KMS-11 (cell line): ENCODE measurements at regions not wholly inside any gene's neighbourhood (a gene's known extent, or its start where the extent isn't known, plus 50 kb on each side); places are given as distances from the start of the nearest gene placed in this dataset.

Experiments
- H2AFZ ChIP-seq: fragments of 200-600 bp; sonication (generic); 2 replicates; pipeline ENCODE4 v1.6.1; 2016; ENCODE audit warnings: antibody characterized with exemption, mixed run types, low read depth
- H3K27ac ChIP-seq: fragments of 200-600 bp; sonication (generic); 2 replicates; pipeline ENCODE4 v1.6.1; 2016; ENCODE audit warnings: mild to moderate bottlenecking, mixed run types
- H3K27me3 ChIP-seq: fragments of 200-600 bp; sonication (generic); 2 replicates; pipeline ENCODE4 v1.6.1; 2017; ENCODE audit warnings: mild to moderate bottlenecking, low read depth, mixed run types, moderate library complexity; ENCODE audit not compliant: insufficient read depth
- H3K36me3 ChIP-seq: fragments of 200-600 bp; sonication (generic); 2 replicates; pipeline ENCODE4 v1.6.1; 2017; ENCODE audit warnings: mild to moderate bottlenecking, mixed run types; ENCODE audit not compliant: insufficient read depth
- H3K4me1 ChIP-seq: fragments of 200-600 bp; sonication (generic); 2 replicates; pipeline ENCODE4 v1.6.1; 2016; ENCODE audit warnings: mild to moderate bottlenecking, low read depth, mixed run types; ENCODE audit not compliant: poor library complexity, severe bottlenecking
- H3K4me2 ChIP-seq: fragments of 200-600 bp; sonication (generic); 2 replicates; pipeline ENCODE4 v1.7.0; 2016; ENCODE audit warnings: mild to moderate bottlenecking, mixed run types
- H3K4me3 ChIP-seq: fragments of 200-600 bp; sonication (generic); IDR thresholded peaks from 2 replicates; pipeline ENCODE4 v1.6.1; 2017; ENCODE audit warnings: low read depth, low read length, mixed read lengths; ENCODE audit not compliant: insufficient read depth
- H3K79me2 ChIP-seq: fragments of 200-600 bp; sonication (generic); 2 replicates; pipeline ENCODE4 v1.6.1; 2016; ENCODE audit warnings: low read depth, mixed run types; ENCODE audit not compliant: insufficient read depth
- H3K9ac ChIP-seq: fragments of 200-600 bp; sonication (generic); 2 replicates; pipeline ENCODE4 v1.6.1; 2016; ENCODE audit warnings: mild to moderate bottlenecking, mixed run types
- H4K20me1 ChIP-seq: fragments of 200-600 bp; sonication (generic); 2 replicates; pipeline ENCODE4 v1.6.1; 2016; ENCODE audit warnings: mild to moderate bottlenecking, mixed run types; ENCODE audit not compliant: insufficient read depth
- CTCF ChIP-seq: fragments of 200-600 bp; sonication (generic); conservative IDR thresholded peaks from 2 replicates; pipeline ENCODE4 v1.6.1; 2017; ENCODE audit warnings: low read depth, mild to moderate bottlenecking, antibody characterized with exemption, low read length, moderate library complexity, mixed read lengths

GRCh38 chr2:220701115-220701514, 871.0 kb downstream of the EPHA4 start:
- no peaks in the 10 kb centered on the region for H3K4me1 ChIP-seq
- H3K4me2 ChIP-seq, result no peak overlapping the region
- H3K27ac ChIP-seq, result no peak overlapping the region
- no peak overlapping the region for H2AFZ ChIP-seq
- no peak overlapping the region for H3K4me3 ChIP-seq
- TF ChIP-seq CTCF, result no peak
- H3K79me2 ChIP-seq, result no peaks in the 10 kb centered on the region
- no peaks in the 10 kb centered on the region for H4K20me1 ChIP-seq
- no peaks in the 10 kb centered on the region for H3K27me3 ChIP-seq
- H3K36me3 ChIP-seq, result no peaks in the 10 kb centered on the region
- no peak overlapping the region for H3K9ac ChIP-seq

- no peaks in the 10 kb centered on the region for H4K20me1 ChIP-seq
- no peak for TF ChIP-seq CTCF
- no peak overlapping the region for H2AFZ ChIP-seq
- H3K27me3 ChIP-seq, result no peaks in the 10 kb centered on the region
- no peak overlapping the region for H3K9ac ChIP-seq
- H3K79me2 ChIP-seq, result no peaks in the 10 kb centered on the region
- no peak overlapping the region for H3K4me3 ChIP-seq
- H3K4me2 ChIP-seq, result no peak overlapping the region
- H3K36me3 ChIP-seq, result no peaks in the 10 kb centered on the region
- H3K4me1 ChIP-seq, result no peaks in the 10 kb centered on the region
- H3K27ac ChIP-seq, result no peak overlapping the region
These were observed 868.8 kb downstream of the EPHA4 start for GRCh38 chr2:220703279-220703678.

GRCh38 chr2:220704081-220704480, 868.0 kb downstream of the EPHA4 start:
- H3K27ac ChIP-seq, result no peak overlapping the region
- H3K79me2 ChIP-seq, result no peaks in the 10 kb centered on the region
- H3K4me3 ChIP-seq, result no peak overlapping the region
- no peak overlapping the region for H2AFZ ChIP-seq
- no peak overlapping the region for H3K4me2 ChIP-seq
- H3K9ac ChIP-seq, result no peak overlapping the region
- no peaks in the 10 kb centered on the region for H3K27me3 ChIP-seq
- H4K20me1 ChIP-seq, result no peaks in the 10 kb centered on the region
- no peaks in the 10 kb centered on the region for H3K4me1 ChIP-seq
- no peak for TF ChIP-seq CTCF
- H3K36me3 ChIP-seq, result no peaks in the 10 kb centered on the region

- Histone ChIP-seq H3K27ac (no peak overlapping the region), H3K27me3 (no peaks in the 10 kb centered on the region), H3K4me1 (no peaks in the 10 kb centered on the region), H2AFZ (no peak overlapping the region), H3K36me3 (no peaks in the 10 kb centered on the region), H3K4me3 (no peak overlapping the region), H3K9ac (no peak overlapping the region), H4K20me1 (no peaks in the 10 kb centered on the region), H3K79me2 (no peaks in the 10 kb centered on the region), H3K4me2 (no peak overlapping the region)
- TF ChIP-seq CTCF, result no peak
These were observed 867.3 kb downstream of the EPHA4 start for GRCh38 chr2:220704810-220705209.

GRCh38 chr2:220705678-220706077, 866.4 kb downstream of the EPHA4 start:
- Histone ChIP-seq H3K4me3 (no peak overlapping the region), H2AFZ (no peak overlapping the region), H3K4me1 (no peaks in the 10 kb centered on the region), H3K27ac (no peak overlapping the region), H3K79me2 (no peaks in the 10 kb centered on the region), H3K27me3 (no peaks in the 10 kb centered on the region), H4K20me1 (no peaks in the 10 kb centered on the region), H3K9ac (no peak overlapping the region), H3K36me3 (no peaks in the 10 kb centered on the region), H3K4me2 (no peak overlapping the region)
- TF ChIP-seq CTCF, result no peak
